HG03457 (cell line): ENCODE measurements at regions not wholly inside any gene's neighbourhood (a gene's known extent, or its start where the extent isn't known, plus 50 kb on each side); places are given as distances from the start of the nearest gene placed in this dataset.
A peak's percentile ranks its signal among the peaks of the same experiment; 100 is the strongest.
"Not testable (repeated sequence)": the region's sequence is repeated elsewhere in the genome, so short reads cannot be mapped to it uniquely, and the experiment has no call there.

Experiments used
- ATAC-seq: cut with Tn5 transposase; IDR thresholded peaks from one replicate; pipeline ENCODE4 v1.9.1; 2021; ENCODE audit warnings: moderate number of reproducible peaks; ENCODE audit not compliant: unreplicated experiment

- ATAC-seq: no peak
Measured at GRCh38 chrX:94329182-94329581, 655.2 kb downstream of the FAM133A start.

DNA sequence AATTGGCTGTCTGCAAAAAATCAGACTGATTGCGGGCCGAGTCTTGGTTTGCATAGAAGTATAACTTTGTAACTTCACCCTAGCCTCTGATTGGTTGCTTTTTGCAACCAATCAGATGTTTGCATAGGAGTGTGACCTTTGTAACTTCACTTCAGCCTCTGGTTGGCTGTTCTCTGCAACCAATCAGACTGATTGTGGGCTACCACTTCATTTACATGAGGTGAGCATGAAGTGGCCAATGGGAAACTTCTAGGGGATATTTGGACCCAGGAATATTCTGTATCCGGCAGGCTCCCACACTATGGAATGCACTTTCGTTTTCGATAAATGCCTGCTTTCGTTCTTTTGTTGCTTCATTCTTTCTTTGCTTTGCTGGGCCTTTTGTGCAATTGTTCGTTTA lies 667.7 kb downstream of the FAM133A start:
- ATAC-seq: not testable (repeated sequence)

DNA sequence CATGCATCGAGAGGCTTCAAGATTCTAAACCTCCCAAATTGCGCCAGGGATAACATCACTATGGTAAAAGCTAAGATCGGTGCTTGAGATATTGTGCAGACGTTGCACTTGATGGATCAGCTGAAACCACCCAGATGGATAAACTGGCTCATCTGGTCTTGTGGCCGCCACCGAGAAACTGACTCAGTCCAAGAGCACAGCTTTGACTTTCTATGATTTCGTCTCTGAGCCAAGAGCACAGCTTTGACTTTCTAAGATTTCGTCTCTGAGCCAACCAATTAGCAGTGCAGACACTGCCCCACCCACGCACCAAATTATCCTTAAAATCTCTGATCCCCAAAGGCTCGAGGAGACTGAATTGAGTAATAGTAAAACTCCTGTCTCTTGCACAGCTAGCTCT lies 687.2 kb downstream of the FAM133A start:
- no peak for ATAC-seq

- no peak for ATAC-seq
Measured at GRCh38 chrX:94365736-94366135, 691.7 kb downstream of the FAM133A start.

GRCh38 chrX:94366616-94367015 lies 692.6 kb downstream of the FAM133A start:
- no peak for ATAC-seq

DNA sequence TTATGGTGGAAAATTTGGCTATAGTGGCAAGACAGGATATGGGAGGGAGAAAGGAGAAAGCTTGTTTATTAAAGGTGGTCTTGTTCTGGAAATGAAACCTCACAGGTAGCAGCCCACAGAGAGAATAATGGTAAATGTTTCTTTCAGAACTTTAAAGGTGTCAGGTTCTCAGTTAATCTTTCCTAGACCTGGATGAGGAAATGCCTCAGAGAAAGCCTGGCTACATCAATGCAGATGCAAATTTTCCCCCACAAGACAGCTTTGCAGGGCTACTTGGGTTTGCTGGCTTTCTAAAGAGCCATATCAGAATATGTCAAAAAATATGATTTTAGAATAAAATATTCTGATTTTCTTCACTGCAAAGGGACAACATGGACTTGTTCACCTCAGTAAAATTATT lies 715.0 kb downstream of the FAM133A start:
- ATAC-seq: no peak

- peak; percentile 69 for ATAC-seq
Measured at GRCh38 chrX:94400488-94400887, 726.5 kb downstream of the FAM133A start.

GRCh38 chrX:94401426-94401825 lies 727.4 kb downstream of the FAM133A start:
- ATAC-seq: no peak

- ATAC-seq: no peak
Measured at GRCh38 chrX:94414746-94415145, 740.7 kb downstream of the FAM133A start.

GRCh38 chrX:94418065-94418464 lies 744.1 kb downstream of the FAM133A start:
- no peak for ATAC-seq

DNA sequence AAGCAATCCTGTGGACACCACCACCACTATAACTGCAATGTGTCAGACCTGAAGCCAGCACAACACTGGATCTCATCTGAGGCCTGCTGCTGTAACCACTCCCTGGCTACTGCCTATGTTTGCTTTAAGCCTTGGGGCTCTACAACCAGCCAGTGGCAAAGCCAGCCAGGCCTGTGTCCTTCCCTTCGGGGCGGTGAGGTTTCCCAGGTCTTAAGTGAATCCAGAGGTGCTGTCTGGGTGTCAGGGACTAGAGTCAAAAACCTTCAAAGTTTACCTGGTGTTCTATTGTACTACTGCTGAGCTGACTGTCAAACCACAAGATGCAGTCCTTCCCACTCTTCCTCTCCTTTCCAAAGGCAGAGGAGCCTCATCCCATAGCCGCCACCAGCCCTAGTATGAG lies 750.5 kb downstream of the FAM133A start:
- no peak for ATAC-seq

DNA sequence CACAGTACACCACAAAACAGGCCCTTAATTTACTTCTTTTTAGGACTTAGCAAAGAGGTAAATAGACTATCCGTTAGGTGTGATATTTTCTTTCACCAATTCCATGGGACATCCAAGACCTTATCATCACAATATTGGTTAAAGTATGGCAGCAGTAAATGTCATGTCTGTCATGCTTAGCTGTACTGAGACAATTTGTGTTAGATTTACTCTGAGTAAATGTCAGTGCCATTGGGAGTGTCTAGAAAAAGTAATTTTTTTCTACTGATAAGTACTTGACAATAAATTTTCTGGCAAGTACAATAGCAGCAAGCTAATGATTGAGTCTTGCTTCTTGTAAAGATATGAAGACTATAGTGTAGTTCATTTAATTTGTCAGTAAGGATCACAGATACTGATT lies 756.1 kb downstream of the FAM133A start:
- ATAC-seq: no peak

- ATAC-seq: no peak
Measured at GRCh38 chrX:94435799-94436198, 761.8 kb downstream of the FAM133A start.

DNA sequence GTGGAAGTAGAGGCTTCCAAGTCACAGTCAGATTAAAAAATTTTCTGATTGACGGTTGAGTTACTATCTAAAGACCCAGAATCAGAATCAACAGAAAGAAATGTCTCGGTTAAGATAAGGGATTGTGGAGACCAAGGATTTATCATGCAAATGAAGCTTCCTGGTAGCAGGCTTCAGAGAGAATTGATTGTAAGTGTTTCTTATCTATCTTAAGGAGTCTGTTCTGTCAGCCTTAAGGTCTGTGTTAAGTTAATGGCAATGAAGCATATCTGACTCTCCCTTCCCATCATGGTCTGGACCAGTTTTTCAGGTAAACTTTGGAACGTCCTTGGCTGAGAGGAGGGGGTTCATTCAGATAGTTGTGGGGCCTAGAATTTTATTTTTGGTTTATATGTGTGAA lies 780.2 kb downstream of the FAM133A start:
- ATAC-seq: no peak

- no peak for ATAC-seq
Measured at GRCh38 chrX:94454606-94455005, 780.6 kb downstream of the FAM133A start.

- ATAC-seq: no peak
Measured at GRCh38 chrX:94455782-94456181, 781.8 kb downstream of the FAM133A start.

- ATAC-seq: no peak
Measured at GRCh38 chrX:94492541-94492940, 818.5 kb downstream of the FAM133A start.

DNA sequence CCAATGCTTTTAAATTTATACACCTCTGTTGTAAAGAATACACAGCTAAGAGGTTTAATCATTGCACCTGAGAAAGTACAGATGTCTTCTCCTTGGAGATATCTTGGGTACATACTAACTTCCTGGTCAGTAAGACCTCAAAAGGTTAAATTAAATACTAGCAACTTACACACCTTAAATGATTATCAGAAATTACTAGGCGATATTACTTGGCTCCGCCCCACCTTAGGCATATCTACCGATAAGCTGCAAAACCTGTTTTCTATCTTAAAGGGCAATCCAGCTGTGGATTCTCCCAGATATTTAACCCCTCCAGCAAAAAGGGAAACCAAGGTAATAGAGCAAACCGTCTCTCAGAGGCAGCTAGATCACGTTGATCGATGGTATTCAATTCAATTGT lies 819.4 kb downstream of the FAM133A start:
- ATAC-seq: no peak

DNA sequence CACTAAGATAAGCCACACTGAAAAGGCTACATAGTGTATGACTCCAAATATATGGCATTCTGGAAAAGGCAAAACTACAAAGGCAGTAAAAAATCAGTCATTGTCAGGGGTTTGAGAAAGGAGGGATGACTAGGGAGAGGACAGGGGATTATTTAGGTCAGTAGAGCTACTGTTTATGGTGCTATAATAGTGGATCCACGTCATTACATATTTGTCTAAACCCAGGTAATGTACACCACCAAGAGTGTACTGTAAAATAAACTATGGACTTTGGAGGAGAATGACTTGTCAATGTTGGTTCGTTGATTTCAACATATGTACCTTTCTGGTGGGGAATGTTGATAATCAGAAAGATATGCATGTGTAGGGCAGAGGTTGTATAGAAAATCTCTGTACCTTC lies 837.6 kb downstream of the FAM133A start:
- ATAC-seq: no peak

DNA sequence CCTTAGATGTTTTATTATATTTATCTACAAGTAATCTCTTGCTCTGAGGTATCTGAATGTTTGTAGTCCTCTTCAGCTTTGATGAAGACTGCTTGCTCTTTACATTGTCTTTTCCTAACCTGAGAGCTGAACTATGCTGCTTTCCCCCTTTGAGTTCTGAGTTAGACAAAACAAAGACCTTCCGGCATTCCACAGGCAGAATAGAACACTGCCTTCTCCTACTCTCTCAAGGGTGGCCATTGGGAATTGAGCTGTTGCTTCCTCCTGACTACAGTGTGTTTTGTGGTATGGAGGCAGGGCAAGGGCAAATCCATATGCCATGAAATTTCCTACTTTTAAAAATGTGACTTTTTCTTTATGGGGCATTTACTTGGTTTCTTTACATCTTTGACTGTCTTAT lies 841.0 kb downstream of the FAM133A start:
- no peak for ATAC-seq

DNA sequence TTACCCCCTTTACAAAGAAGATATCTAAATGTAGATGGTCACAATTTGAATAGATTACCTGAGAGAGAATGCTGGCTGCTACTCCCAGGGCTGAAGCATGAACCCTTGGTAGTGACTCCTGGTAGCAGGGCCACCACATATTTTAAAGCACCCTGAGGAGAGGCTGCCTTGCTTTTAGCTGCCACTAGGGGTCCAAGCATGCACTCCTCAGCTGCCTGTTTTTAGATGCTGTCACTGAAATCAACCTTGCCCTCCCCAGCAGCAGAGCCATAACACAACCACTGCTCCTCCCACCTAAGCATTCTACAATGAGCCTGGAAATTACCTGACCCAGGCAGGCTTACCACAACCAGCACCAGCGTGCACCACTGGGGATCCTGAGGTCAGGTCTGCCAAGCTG lies 850.9 kb downstream of the FAM133A start:
- no peak for ATAC-seq

GRCh38 chrX:94545722-94546121 lies 871.7 kb downstream of the FAM133A start:
- ATAC-seq: no peak

DNA sequence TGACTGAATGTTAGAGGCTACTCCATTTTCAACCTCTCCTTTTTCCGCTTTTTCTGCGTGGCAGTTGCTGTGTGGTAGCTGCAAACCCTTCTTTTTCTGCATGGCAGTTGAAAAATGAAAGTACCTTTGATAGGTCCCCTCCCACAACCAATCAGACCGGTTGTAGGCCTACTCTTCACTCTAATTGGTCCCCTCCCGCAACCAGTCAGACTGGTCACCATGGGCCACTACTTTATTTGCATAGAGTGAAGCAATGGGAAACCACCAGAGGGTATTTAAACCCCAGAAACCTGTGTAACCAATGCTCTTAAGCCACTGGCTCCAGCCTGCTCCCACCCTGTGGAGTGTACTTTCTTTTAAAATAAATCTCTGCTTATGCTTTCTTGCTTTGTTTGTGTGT lies 877.8 kb downstream of the FAM133A start:
- no peak for ATAC-seq

DNA sequence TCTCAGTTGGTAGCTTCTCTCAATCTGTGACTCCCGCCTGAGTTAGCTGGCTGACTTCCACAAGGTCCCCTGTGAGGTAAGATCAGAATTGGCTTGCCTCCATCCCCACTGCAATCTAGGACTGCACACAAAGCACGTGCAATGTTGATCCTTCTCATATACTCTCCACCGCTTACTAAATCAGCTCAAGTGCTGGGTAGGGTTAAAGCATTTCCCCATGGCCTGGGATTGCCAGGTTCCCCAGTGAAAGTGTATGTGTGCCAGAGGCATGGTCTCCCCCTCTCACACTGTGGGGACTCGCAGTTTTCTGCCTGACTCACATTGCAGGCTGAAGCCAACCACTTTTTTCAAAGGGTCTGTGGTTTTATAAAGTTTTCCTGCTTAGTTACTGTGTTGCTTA lies 886.9 kb downstream of the FAM133A start:
- ATAC-seq: no peak
